CD4-positive, alpha-beta T cell (primary cell): ENCODE measurements at regions not wholly inside any gene's neighbourhood (a gene's known extent, or its start where the extent isn't known, plus 50 kb on each side); places are given as distances from the start of the nearest gene placed in this dataset.

Experiments used
- ATAC-seq: fragments of 200-7000 bp; cut with Tn5 transposase; one replicate; pipeline ENCODE4 v1.10.0; 2022; ENCODE audit warnings: mild to moderate bottlenecking; ENCODE audit not compliant: poor library complexity
- CTCF ChIA-PET: fragments of 350-600 bp; sonication (Branson Sonifier 250); formaldehyde crosslinking; loops from one replicate; lab custom pipeline; 2021; ENCODE audit warnings: antibody characterized with exemption, inconsistent platforms; lab: Charles Lee
- POLR2A ChIA-PET: fragments of 350-600 bp; sonication (Branson Sonifier 250); formaldehyde crosslinking; loops from one replicate; lab custom pipeline; 2021; ENCODE audit warnings: antibody characterized with exemption, inconsistent platforms; lab: Charles Lee
- DNase-seq, 14 experiments: peaks; one replicate each; pipeline ENCODE4 v3.0.0-alpha.2; 2013 to 2020; ENCODE audit warnings: mixed read lengths in 2 of 14
- H3K27ac ChIP-seq, 2 donors: one replicate each; pipeline versions ENCODE4 v1.5.1 to v1.7.0; 2013; ENCODE audit warnings: low read length in 2 of 2, low read depth in 1 of 2, mild to moderate bottlenecking in 1 of 2
- H3K27me3 ChIP-seq, 2 experiments: 1 replicate in 1 of 2; 2 replicates in 1 of 2; pipeline versions ENCODE4 v1.6.1 to v1.7.0; 2013; ENCODE audit warnings: low read length in 2 of 2, control low read depth in 1 of 2, mild to moderate bottlenecking in 1 of 2, moderate library complexity in 1 of 2; ENCODE audit not compliant: insufficient read depth in 2 of 2, control insufficient read depth in 1 of 2
- H3K36me3 ChIP-seq: one replicate; pipeline ENCODE4 v1.6.1; 2013; ENCODE audit warnings: low read length, control low read depth; ENCODE audit not compliant: insufficient read depth
- H3K4me1 ChIP-seq: one replicate; pipeline ENCODE4 v1.6.1; 2013; ENCODE audit warnings: low read length, control low read depth; ENCODE audit not compliant: insufficient read depth
- H3K4me3 ChIP-seq: one replicate; pipeline ENCODE4 v1.5.1; 2013; ENCODE audit warnings: mild to moderate bottlenecking, low read length, moderate library complexity
- H3K9me3 ChIP-seq, 2 experiments: 1 replicate in 1 of 2; 2 replicates in 1 of 2; pipeline versions ENCODE4 v1.6.1 to v1.7.0; 2013; ENCODE audit warnings: low read length in 2 of 2, mild to moderate bottlenecking in 2 of 2, control low read depth in 1 of 2, moderate library complexity in 1 of 2; ENCODE audit not compliant: control insufficient read depth in 1 of 2, insufficient read depth in 1 of 2
- H3K27ac Mint-ChIP-seq: one replicate; pipeline ENCODE4 v1.8.0; 2020; ENCODE audit warnings: mixed read lengths
- H3K27me3 Mint-ChIP-seq: one replicate; pipeline ENCODE4 v1.8.0; 2021; ENCODE audit warnings: mixed read lengths
- H3K36me3 Mint-ChIP-seq: one replicate; pipeline ENCODE4 v1.8.0; 2021; ENCODE audit warnings: low read depth, mixed read lengths
- H3K4me1 Mint-ChIP-seq: one replicate; pipeline ENCODE4 v1.8.0; 2021; ENCODE audit warnings: low read depth, mixed read lengths
- H3K4me3 Mint-ChIP-seq: one replicate; pipeline ENCODE4 v1.8.0; 2020; ENCODE audit warnings: mild to moderate bottlenecking, mixed read lengths
- H3K9me3 Mint-ChIP-seq: one replicate; pipeline ENCODE4 v1.8.0; 2020; ENCODE audit warnings: mixed read lengths
- intact Hi-C, 2 experiments: fragments of 100-400 bp; cut with DNase I in 1 of 2; cut with micrococcal nuclease in 1 of 2; formaldehyde crosslinking; loops; one replicate each; pipeline versions ENCODE4 v1.15.1 to v1.9.0; 2023 to 2025; cut with DNase I, micrococcal nuclease
- TF ChIP-seq, protein P1 (sequence below): fragments of 200-600 bp; IDR thresholded peaks from one replicate; pipeline ENCODE4 v1.8.0; 2022; ENCODE audit warnings: antibody characterized with exemption, mild to moderate bottlenecking

DNA sequence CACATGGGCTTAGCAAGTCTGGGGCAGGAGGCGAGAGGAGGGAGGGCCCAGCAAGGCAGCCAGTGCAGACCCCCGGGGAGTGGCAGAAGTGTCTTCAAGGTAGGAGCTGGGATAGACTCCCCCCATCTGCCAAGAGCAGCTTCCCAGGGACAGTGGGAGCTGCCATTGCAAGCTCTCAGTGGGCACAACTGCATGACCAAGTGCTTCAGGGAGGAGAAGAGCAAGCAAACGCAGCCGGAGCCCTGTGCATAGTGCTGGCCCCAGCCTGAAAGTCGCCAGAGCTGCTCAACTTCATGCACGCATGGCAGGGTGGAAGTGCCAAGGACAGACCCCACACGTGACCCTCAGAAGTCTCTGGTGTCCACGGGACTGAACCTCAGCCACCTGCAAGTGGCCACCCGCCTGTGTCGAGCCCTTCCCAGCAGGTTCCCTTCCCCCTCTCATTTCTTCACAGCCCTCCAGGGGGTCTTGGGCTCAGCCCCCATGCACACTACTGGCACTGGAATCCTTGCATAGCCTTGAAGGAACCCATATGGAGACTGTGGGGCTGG is 89.4 kb downstream of the PLXNA1 start:
- Histone ChIP-seq H3K27ac (no peak overlapping the region), H3K4me1 (no peaks in the 10 kb centered on the region), H3K36me3 (no peaks in the 10 kb centered on the region), H3K9me3 (peaks cover 0 to 8% of the 10 kb centered on the region in 2 experiments), H3K4me3 (no peak overlapping the region), H3K27me3 (peaks cover 0 to under 1% of the 10 kb centered on the region in 2 experiments)
- DNase-seq (no peak), ATAC-seq (no peak)
- ChIA-PET POLR2A (no interaction called here), CTCF (no interaction called here)
- Mint-ChIP-seq H3K27ac (no peak overlapping the region), H3K4me1 (no peaks in the 10 kb centered on the region), H3K9me3 (no peaks in the 10 kb centered on the region), H3K4me3 (no peak overlapping the region), H3K27me3 (no peaks in the 10 kb centered on the region), H3K36me3 (no peaks in the 10 kb centered on the region)
- TF ChIP-seq, protein P1, sequence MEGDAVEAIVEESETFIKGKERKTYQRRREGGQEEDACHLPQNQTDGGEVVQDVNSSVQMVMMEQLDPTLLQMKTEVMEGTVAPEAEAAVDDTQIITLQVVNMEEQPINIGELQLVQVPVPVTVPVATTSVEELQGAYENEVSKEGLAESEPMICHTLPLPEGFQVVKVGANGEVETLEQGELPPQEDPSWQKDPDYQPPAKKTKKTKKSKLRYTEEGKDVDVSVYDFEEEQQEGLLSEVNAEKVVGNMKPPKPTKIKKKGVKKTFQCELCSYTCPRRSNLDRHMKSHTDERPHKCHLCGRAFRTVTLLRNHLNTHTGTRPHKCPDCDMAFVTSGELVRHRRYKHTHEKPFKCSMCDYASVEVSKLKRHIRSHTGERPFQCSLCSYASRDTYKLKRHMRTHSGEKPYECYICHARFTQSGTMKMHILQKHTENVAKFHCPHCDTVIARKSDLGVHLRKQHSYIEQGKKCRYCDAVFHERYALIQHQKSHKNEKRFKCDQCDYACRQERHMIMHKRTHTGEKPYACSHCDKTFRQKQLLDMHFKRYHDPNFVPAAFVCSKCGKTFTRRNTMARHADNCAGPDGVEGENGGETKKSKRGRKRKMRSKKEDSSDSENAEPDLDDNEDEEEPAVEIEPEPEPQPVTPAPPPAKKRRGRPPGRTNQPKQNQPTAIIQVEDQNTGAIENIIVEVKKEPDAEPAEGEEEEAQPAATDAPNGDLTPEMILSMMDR = no peak
- intact Hi-C loops = no loop called here

DNA sequence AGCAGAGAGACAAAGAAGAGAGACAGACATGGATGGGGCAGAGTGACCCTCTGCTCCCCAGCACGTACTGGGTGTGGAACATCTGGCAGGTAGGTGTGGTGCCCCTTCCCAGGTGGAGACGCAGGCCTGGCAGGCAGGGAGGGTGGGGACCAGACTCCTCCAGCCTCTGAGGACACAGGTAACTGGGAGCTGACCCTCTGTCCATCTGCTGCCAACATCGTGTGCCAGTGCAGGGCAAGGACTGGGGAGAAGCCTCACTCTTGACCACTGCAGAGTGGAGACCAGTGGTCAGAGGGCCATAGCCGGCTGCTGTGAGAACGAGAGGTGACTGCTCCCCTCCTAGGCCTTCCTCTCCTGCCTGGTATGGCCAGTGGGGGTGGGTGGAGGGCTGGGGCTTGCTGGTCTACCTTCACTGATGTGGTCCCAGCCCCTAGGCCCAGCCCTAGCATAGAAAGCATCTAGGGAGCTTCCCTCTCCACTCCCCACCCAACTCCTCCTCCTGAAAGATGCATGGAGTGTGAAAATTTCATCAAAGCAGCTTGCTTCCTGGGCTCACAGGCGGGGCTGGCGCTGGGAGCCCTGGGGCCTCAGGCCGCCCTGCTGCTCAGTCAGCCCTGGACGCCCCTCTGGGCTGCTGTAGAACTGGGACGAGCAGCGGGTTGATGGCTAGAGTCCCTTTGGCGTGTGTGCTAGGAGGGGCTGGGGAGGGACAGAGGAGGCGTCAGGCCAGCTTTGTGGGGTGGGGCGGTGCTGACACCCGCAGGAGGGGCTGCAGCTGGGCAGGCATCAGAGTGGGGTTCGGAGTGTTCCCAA is 90.3 kb downstream of the PLXNA1 start:
- Histone ChIP-seq H3K4me1 (no peaks in the 10 kb centered on the region), H3K36me3 (no peaks in the 10 kb centered on the region), H3K4me3 (no peak overlapping the region), H3K27ac (no peak overlapping the region), H3K9me3 (peaks cover 0 to 8% of the 10 kb centered on the region in 2 experiments), H3K27me3 (no peaks in the 10 kb centered on the region)
- H3K27ac Mint-ChIP-seq = no peak overlapping the region
- DNase-seq = no peak
- H3K36me3 Mint-ChIP-seq = no peaks in the 10 kb centered on the region
- no peaks in the 10 kb centered on the region for H3K27me3 Mint-ChIP-seq
- H3K4me3 Mint-ChIP-seq = no peak overlapping the region
- no peaks in the 10 kb centered on the region for H3K9me3 Mint-ChIP-seq
- ATAC-seq = no peak
- TF ChIP-seq, protein P1 = no peak
- H3K4me1 Mint-ChIP-seq = no peaks in the 10 kb centered on the region
- ChIA-PET POLR2A (no interaction called here), CTCF (no interaction called here)
- intact Hi-C loops = no loop called here

DNA sequence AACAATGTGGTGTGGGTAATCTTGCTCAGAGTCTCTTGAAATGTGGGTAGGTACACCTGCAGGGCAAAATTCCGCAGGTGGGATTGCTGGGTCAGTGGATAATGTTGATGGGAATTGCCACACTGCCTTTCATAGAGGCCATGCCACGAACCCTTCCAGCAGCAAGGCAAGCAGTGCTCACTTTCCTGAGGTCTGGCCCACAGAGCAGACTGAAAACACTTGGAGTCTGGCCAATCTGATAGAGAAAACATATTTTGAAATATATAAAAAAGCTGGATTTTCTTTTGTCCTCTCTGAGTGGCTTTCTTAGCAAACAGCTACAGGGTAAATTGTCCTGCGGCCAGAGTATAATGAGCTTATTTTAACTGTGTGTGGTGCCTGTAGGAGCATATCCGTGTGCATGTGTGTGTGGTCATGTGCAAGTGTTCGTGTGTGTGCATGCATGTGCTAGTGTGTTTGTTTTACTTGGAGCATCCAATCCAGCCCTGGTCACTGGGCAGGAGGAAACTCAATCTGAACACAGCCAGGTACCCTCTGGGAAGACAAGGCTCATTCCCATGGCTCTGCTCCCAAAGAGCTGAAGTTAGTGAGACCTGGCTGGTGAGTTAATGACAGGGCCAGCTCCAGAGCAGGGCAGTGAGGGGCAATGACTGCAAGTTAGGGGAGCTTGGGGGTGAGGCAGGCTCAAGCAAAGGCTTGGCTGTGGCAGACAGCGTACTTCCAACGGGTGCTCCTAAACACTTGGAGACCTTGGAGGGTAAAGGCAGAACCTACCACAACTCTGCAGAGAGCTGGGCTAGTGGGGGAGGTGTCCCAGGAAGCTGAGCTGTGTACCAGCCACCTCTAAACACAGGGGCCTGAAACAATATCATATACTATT is 91.3 kb downstream of the PLXNA1 start:
- Histone ChIP-seq H3K27ac (no peak overlapping the region), H3K4me1 (no peaks in the 10 kb centered on the region), H3K4me3 (no peak overlapping the region), H3K27me3 (no peaks in the 10 kb centered on the region), H3K9me3 (peaks cover 0 to 8% of the 10 kb centered on the region in 2 experiments), H3K36me3 (no peaks in the 10 kb centered on the region)
- Mint-ChIP-seq H3K27ac (no peak overlapping the region), H3K36me3 (no peaks in the 10 kb centered on the region), H3K9me3 (no peaks in the 10 kb centered on the region), H3K27me3 (no peaks in the 10 kb centered on the region), H3K4me1 (no peaks in the 10 kb centered on the region), H3K4me3 (no peak overlapping the region)
- TF ChIP-seq, protein P1 = no peak
- intact Hi-C loops = no loop called here
- DNase-seq = no peak
- POLR2A ChIA-PET = no interaction called here
- no peak for ATAC-seq
- CTCF ChIA-PET = no interaction called here
